ENCODE measurements at regions not wholly inside any gene's neighbourhood (a gene's known extent, or its start where the extent isn't known, plus 50 kb on each side); places are given as distances from the start of the nearest gene placed in this dataset.

- Histone ChIP-seq H3K9ac (ENCODE audit: low read depth in 1 of 2, low read length in 2 of 2) (no peak overlapping the region), H3K4me3 (ENCODE audit: low read depth in 1 of 3, low read length in 3 of 3) (no peak overlapping the region), H3K27me3 (ENCODE audit: control insufficient read depth in 4 of 4, insufficient read depth in 4 of 4, low read length in 3 of 4) (no peaks in the 10 kb centered on the region), H3K36me3 (ENCODE audit: control insufficient read depth in 4 of 4, insufficient read depth in 3 of 4, low read depth in 1 of 4, low read length in 3 of 4) (no peaks in the 10 kb centered on the region), H3K9me3 (ENCODE audit: control insufficient read depth in 4 of 4, low read length in 3 of 4) (no peaks in the 10 kb centered on the region), H3K4me1 (ENCODE audit: control insufficient read depth in 4 of 4, insufficient read depth in 4 of 4, low read length in 3 of 4) (no peaks in the 10 kb centered on the region), H3K27ac (ENCODE audit: low read depth in 1 of 2, low read length in 2 of 2) (no peak overlapping the region)
- DNase-seq (ENCODE audit: low spot score) = no peak
- TF ChIP-seq TAF1 (conservative IDR thresholded peaks at IDR 0.05) = no peak
- peak; percentile 88 to 92 for TF ChIP-seq RAD21 (IDR thresholded peaks at IDR 0.05)
- TF ChIP-seq FOXA2 (IDR thresholded peaks at IDR 0.05) = no peak
- TF ChIP-seq EGR1 (IDR thresholded peaks at IDR 0.05; ENCODE audit: low read depth in 2 of 2) = no peak
- TF ChIP-seq CTCF (IDR thresholded peaks at IDR 0.05; ENCODE audit: low read depth, low read length, missing input control) = peak; percentile 55
- TF ChIP-seq GABPA (IDR thresholded peaks at IDR 0.05 in 1 of 2, conservative IDR thresholded peaks at IDR 0.05 in 1 of 2) = no peak
- no peak for TF ChIP-seq YY1 (IDR thresholded peaks at IDR 0.05)
- 15% methylated on average over 1 of the region's 1 CpG for WGBS
These were observed 229.5 kb upstream of the ZC3H15 start for GRCh38 chr2:186256540-186256939.

DNA sequence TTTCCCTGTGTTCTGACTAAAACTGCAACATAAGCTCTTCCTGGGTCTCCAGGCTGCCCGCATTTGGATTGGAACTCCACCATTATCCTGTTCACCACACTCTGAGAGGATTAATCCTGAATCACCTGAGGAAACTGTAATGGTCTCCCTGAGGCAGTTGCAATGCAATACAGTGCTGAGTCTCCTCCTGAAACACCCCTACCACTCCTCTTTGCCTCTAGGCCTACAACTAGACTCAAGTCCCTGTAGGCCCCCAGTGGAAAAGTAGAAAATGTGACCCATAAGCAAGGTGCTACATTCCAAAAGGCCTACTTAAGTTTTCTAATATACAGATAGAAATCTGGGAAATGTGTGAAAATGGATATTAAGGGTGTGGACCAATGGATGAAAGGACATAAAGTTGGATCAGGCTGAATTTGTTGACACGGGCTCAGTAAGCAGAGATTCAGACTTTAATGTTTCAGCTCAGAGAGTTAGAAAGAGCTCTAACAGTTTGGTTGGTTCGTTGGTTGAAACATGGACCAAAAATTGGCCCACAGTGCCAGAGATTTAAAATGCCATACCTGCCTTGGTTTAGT is 222.3 kb upstream of the ZC3H15 start:
- WGBS = 97% methylated on average over 3 of the region's 3 CpGs
- Histone ChIP-seq H3K9ac (ENCODE audit: low read depth in 1 of 2, low read length in 2 of 2) (no peak overlapping the region), H3K27ac (ENCODE audit: low read depth in 1 of 2, low read length in 2 of 2) (no peak overlapping the region), H3K4me3 (ENCODE audit: low read depth in 1 of 3, low read length in 3 of 3) (no peak overlapping the region), H3K9me3 (ENCODE audit: control insufficient read depth in 4 of 4, low read length in 3 of 4) (no peaks in the 10 kb centered on the region), H3K36me3 (ENCODE audit: control insufficient read depth in 4 of 4, insufficient read depth in 3 of 4, low read depth in 1 of 4, low read length in 3 of 4) (no peaks in the 10 kb centered on the region), H3K4me1 (ENCODE audit: control insufficient read depth in 4 of 4, insufficient read depth in 4 of 4, low read length in 3 of 4) (no peaks in the 10 kb centered on the region), H3K27me3 (ENCODE audit: control insufficient read depth in 4 of 4, insufficient read depth in 4 of 4, low read length in 3 of 4) (no peaks in the 10 kb centered on the region)
- no peak for DNase-seq (ENCODE audit: low spot score)
- no peak for TF ChIP-seq EGR1 (IDR thresholded peaks at IDR 0.05; ENCODE audit: low read depth in 2 of 2)
- TF ChIP-seq, protein P1, sequence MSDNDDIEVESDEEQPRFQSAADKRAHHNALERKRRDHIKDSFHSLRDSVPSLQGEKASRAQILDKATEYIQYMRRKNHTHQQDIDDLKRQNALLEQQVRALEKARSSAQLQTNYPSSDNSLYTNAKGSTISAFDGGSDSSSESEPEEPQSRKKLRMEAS (IDR thresholded peaks at IDR 0.05) = no peak
- TF ChIP-seq JUND (IDR thresholded peaks at IDR 0.05) = no peak
- TF ChIP-seq, protein P2, sequence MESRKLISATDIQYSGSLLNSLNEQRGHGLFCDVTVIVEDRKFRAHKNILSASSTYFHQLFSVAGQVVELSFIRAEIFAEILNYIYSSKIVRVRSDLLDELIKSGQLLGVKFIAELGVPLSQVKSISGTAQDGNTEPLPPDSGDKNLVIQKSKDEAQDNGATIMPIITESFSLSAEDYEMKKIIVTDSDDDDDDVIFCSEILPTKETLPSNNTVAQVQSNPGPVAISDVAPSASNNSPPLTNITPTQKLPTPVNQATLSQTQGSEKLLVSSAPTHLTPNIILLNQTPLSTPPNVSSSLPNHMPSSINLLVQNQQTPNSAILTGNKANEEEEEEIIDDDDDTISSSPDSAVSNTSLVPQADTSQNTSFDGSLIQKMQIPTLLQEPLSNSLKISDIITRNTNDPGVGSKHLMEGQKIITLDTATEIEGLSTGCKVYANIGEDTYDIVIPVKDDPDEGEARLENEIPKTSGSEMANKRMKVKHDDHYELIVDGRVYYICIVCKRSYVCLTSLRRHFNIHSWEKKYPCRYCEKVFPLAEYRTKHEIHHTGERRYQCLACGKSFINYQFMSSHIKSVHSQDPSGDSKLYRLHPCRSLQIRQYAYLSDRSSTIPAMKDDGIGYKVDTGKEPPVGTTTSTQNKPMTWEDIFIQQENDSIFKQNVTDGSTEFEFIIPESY (IDR thresholded peaks at IDR 0.05) = no peak
- no peak for TF ChIP-seq RAD21 (IDR thresholded peaks at IDR 0.05)
- no peak for TF ChIP-seq YY1 (IDR thresholded peaks at IDR 0.05)
- TF ChIP-seq SP1 (IDR thresholded peaks at IDR 0.05) = no peak
- TF ChIP-seq NR2F2 (IDR thresholded peaks at IDR 0.05) = no peak
- TF ChIP-seq HNF4A (conservative IDR thresholded peaks at IDR 0.05) = no peak

GRCh38 chr2:186269536-186269935 is 216.5 kb upstream of the ZC3H15 start:
- H3K4me1 ChIP-seq (ENCODE audit: control insufficient read depth in 4 of 4, insufficient read depth in 4 of 4, low read length in 3 of 4) = no peaks in the 10 kb centered on the region
- H3K27ac ChIP-seq (ENCODE audit: low read depth in 1 of 2, low read length in 2 of 2) = no peak overlapping the region
- H3K36me3 ChIP-seq (ENCODE audit: control insufficient read depth in 4 of 4, insufficient read depth in 3 of 4, low read depth in 1 of 4, low read length in 3 of 4) = no peaks in the 10 kb centered on the region
- 98% methylated on average over 2 of the region's 2 CpGs for WGBS
- H3K9ac ChIP-seq (ENCODE audit: low read depth in 1 of 2, low read length in 2 of 2) = no peak overlapping the region
- TF ChIP-seq, protein P2 (IDR thresholded peaks at IDR 0.05) = no peak
- no peak for TF ChIP-seq SP1 (IDR thresholded peaks at IDR 0.05)
- TF ChIP-seq JUND (IDR thresholded peaks at IDR 0.05) = no peak
- TF ChIP-seq FOXA1 (IDR thresholded peaks at IDR 0.05) = no peak
- no peak for TF ChIP-seq FOXA2 (IDR thresholded peaks at IDR 0.05)
- TF ChIP-seq GABPA (IDR thresholded peaks at IDR 0.05 in 1 of 2, conservative IDR thresholded peaks at IDR 0.05 in 1 of 2) = no peak
- TF ChIP-seq RXRA (IDR thresholded peaks at IDR 0.05) = no peak
- no peak for TF ChIP-seq ATF3 (IDR thresholded peaks at IDR 0.05)
- TF ChIP-seq EGR1 (IDR thresholded peaks at IDR 0.05; ENCODE audit: low read depth in 2 of 2) = no peak
- TF ChIP-seq HNF4A (conservative IDR thresholded peaks at IDR 0.05) = no peak
- no peak for TF ChIP-seq NR2F2 (IDR thresholded peaks at IDR 0.05)
- no peaks in the 10 kb centered on the region for H3K27me3 ChIP-seq (ENCODE audit: control insufficient read depth in 4 of 4, insufficient read depth in 4 of 4, low read length in 3 of 4)
- no peak overlapping the region for H3K4me3 ChIP-seq (ENCODE audit: low read depth in 1 of 3, low read length in 3 of 3)
- H3K9me3 ChIP-seq (ENCODE audit: control insufficient read depth in 4 of 4, low read length in 3 of 4) = no peaks in the 10 kb centered on the region
- no peak for DNase-seq (ENCODE audit: low spot score)

Data from liver (tissue), 8 donors.